Spleen (tissue), 11 donors: ENCODE measurements at regions not wholly inside any gene's neighbourhood (a gene's known extent, or its start where the extent isn't known, plus 50 kb on each side); places are given as distances from the start of the nearest gene placed in this dataset.

Source experiments
- DNase-seq: peaks from one replicate; pipeline ENCODE4 v3.0.0-alpha.2; 2020
- H3K27ac ChIP-seq, 8 donors: fragments of 200-600 bp; sonication (generic) in 7 of 8; 1 replicate in 4 of 8; 2 replicates in 4 of 8; pipeline versions ENCODE4 v1.5.0 to v1.8.0; 2016 to 2021; ENCODE audit warnings: inconsistent platforms in 4 of 8, mild to moderate bottlenecking in 4 of 8, moderate library complexity in 1 of 8
- H3K27me3 ChIP-seq, 7 donors: fragments of 200-600 bp; sonication (generic) in 6 of 7; replicated peaks in 1 of 7; 1 replicate in 4 of 7; 2 replicates in 3 of 7; pipeline versions ENCODE4 v1.5.0 to v1.8.0; 2016 to 2021; ENCODE audit warnings: inconsistent platforms in 3 of 7, mild to moderate bottlenecking in 1 of 7
- H3K36me3 ChIP-seq, 6 donors: fragments of 200-600 bp; sonication (generic) in 5 of 6; 1 replicate in 4 of 6; 2 replicates in 2 of 6; pipeline versions ENCODE4 v1.5.0 to v1.8.0; 2016 to 2021; ENCODE audit warnings: inconsistent platforms in 2 of 6
- H3K4me1 ChIP-seq, 6 donors: fragments of 200-600 bp; sonication (generic) in 5 of 6; 1 replicate in 3 of 6; 2 replicates in 3 of 6; pipeline versions ENCODE4 v1.5.0 to v1.8.0; 2016 to 2021; ENCODE audit warnings: inconsistent platforms in 3 of 6
- H3K4me3 ChIP-seq, 8 donors: fragments of 200-600 bp; sonication (generic) in 7 of 8; 1 replicate in 4 of 8; 2 replicates in 4 of 8; pipeline versions ENCODE4 v1.5.0 to v1.8.0; 2016 to 2021; ENCODE audit warnings: inconsistent platforms in 4 of 8, mild to moderate bottlenecking in 4 of 8, moderate library complexity in 2 of 8
- H3K9me3 ChIP-seq, 8 donors: fragments of 200-600 bp; sonication (generic) in 7 of 8; 1 replicate in 4 of 8; 2 replicates in 4 of 8; pipeline versions ENCODE4 v1.5.0 to v1.8.0; 2016 to 2021; ENCODE audit warnings: inconsistent platforms in 4 of 8
- POLR2A ChIP-seq, 3 donors: fragments of 450-650 bp; IDR thresholded peaks; one replicate each; pipeline ENCODE4 v1.5.1; 2017; ENCODE audit warnings: antibody characterized with exemption in 3 of 3, mild to moderate bottlenecking in 1 of 3
- POLR2AphosphoS5 ChIP-seq, 3 donors: sonication (generic); formaldehyde crosslinking; IDR thresholded peaks; one replicate each; pipeline ENCODE4 v1.5.1; 2017; ENCODE audit warnings: antibody characterized with exemption in 3 of 3
- WGBS, 5 donors: extraction: QIAGEN DNeasy Blood & Tissue Kit in 3 of 5; methylation state at CpG; one replicate each; pipeline versions ENCODE4 v1.1.5 to v1.1.7; 2013 to 2018; 5-methylcytosine and 5-hydroxymethylcytosine counted together
- intact Hi-C: fragments of 100-400 bp; cut with DNase I; formaldehyde crosslinking; loops from one replicate; pipeline ENCODE4 v1.15.0; 2023; ENCODE audit warnings: low total_unique reads
- TF ChIP-seq, protein P1 (sequence below), 11 experiments: fragments of 200-600 bp in 7 of 11; fragments of 450-650 bp in 4 of 11; sonication (generic) in 4 of 11; IDR thresholded peaks in 8 of 11; conservative IDR thresholded peaks in 3 of 11; 1 replicate in 7 of 11; 2 replicates in 4 of 11; pipeline versions ENCODE4 v1.4.0 to v1.8.0; 2016 to 2021; ENCODE audit warnings: antibody characterized with exemption in 11 of 11, inconsistent platforms in 4 of 11, mild to moderate bottlenecking in 1 of 11
- donor health status: healthy with polysubstance abuse.
- donor health status: DM: no; HTN: no; CAD: no; lungs with moderate emphysema.
- donor health status: DM: no; HTN: no; CAD: no.
- donor health status: Bipolar disorder and iron deficiency.
- donor health status: healthy.
- donor health status: DM: no; HTN: no; CAD: no.
- donor health status: DM: yes; HTN: yes; CAD: no.

DNA sequence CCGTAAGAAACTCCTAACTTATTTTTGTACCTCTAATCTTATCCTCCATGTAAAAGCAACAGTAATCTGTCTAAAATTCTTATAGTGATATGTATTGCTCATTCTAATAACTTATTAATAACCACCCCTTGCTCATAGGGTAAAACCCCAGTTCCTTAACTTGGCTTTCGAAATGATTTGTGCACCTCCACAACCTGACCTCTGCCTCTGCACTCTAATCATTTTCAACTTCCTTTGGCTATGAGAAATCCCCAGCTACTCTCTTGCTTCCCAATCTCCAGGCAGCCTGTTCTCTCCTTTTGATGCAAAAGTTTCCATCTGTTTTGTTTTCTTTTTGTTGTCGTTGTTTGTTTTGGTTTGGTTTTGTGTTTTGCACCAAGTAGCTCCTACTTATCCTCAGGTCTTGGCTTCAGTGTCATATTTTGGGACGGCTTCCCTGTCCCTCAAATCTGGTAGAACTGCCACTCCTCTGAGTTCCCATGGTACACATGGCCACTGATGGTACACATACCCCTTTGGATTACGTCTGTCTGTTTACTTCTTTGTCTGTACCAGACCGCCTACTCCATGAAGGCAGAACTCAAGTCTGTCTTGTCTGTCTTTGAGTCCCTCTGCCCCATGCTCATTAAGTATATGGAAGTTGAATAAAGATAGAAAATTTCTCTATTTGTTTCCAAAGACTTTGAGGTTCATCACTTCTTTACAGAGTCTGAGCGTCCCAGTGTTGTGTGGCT, 105.6 kb upstream of the TGFBR2 start:
- no peaks in the 10 kb centered on the region for H3K9me3 ChIP-seq
- no peaks in the 10 kb centered on the region for H3K27me3 ChIP-seq
- no peak overlapping the region for H3K4me3 ChIP-seq
- H3K36me3 ChIP-seq, result no peaks in the 10 kb centered on the region
- WGBS, 5 donors, result 71 to 83% (median 80%) methylated on average over 7 of the region's 7 CpGs
- no peak for DNase-seq
- TF ChIP-seq POLR2A (IDR thresholded peaks at IDR 0.05), result no peak
- TF ChIP-seq POLR2AphosphoS5 (IDR thresholded peaks at IDR 0.05), result no peak
- TF ChIP-seq, protein P1, sequence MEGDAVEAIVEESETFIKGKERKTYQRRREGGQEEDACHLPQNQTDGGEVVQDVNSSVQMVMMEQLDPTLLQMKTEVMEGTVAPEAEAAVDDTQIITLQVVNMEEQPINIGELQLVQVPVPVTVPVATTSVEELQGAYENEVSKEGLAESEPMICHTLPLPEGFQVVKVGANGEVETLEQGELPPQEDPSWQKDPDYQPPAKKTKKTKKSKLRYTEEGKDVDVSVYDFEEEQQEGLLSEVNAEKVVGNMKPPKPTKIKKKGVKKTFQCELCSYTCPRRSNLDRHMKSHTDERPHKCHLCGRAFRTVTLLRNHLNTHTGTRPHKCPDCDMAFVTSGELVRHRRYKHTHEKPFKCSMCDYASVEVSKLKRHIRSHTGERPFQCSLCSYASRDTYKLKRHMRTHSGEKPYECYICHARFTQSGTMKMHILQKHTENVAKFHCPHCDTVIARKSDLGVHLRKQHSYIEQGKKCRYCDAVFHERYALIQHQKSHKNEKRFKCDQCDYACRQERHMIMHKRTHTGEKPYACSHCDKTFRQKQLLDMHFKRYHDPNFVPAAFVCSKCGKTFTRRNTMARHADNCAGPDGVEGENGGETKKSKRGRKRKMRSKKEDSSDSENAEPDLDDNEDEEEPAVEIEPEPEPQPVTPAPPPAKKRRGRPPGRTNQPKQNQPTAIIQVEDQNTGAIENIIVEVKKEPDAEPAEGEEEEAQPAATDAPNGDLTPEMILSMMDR (IDR thresholded peaks at IDR 0.05 in 8 of 11, conservative IDR thresholded peaks at IDR 0.05 in 3 of 11), result no peak
- H3K4me1 ChIP-seq, result peaks cover 3 to 51% (median 24%) of the 10 kb centered on the region in 6 donors
- intact Hi-C loops, result no loop called here
- peak overlapping the region in 2 of 8 donors; percentile 18 to 35 for H3K27ac ChIP-seq

DNA sequence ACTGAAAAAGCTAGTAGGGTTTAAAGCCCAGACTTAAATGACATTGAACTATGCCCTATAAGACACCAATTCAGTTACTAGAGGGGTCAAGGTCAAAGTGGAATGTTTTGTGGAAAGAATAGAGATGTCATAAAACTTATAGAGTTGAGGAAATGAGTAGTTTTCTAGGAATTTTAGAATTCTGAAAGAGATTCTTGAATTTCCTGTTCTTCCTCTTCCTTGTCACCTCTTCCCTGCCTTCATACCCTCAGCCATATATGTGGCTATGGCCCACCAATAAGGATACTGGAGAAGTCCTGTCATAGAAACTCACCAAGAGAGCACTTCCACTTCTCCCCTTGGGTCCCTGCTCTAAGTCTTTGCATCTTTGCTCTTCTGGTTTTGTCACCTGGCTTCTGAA, 104.9 kb upstream of the TGFBR2 start:
- Histone ChIP-seq H3K27me3 (no peaks in the 10 kb centered on the region), H3K27ac (peak overlapping the region in 2 of 8 donors; percentile 18 to 32), H3K9me3 (no peaks in the 10 kb centered on the region), H3K4me3 (no peak overlapping the region), H3K36me3 (no peaks in the 10 kb centered on the region), H3K4me1 (peaks cover 0 to 44% (median 19%) of the 10 kb centered on the region in 6 donors)
- no peak for DNase-seq
- intact Hi-C loops, result no loop called here
- TF ChIP-seq, protein P1 (IDR thresholded peaks at IDR 0.05 in 8 of 11, conservative IDR thresholded peaks at IDR 0.05 in 3 of 11), result no peak
- TF ChIP-seq POLR2A (IDR thresholded peaks at IDR 0.05) (no peak), POLR2AphosphoS5 (IDR thresholded peaks at IDR 0.05) (no peak)

DNA sequence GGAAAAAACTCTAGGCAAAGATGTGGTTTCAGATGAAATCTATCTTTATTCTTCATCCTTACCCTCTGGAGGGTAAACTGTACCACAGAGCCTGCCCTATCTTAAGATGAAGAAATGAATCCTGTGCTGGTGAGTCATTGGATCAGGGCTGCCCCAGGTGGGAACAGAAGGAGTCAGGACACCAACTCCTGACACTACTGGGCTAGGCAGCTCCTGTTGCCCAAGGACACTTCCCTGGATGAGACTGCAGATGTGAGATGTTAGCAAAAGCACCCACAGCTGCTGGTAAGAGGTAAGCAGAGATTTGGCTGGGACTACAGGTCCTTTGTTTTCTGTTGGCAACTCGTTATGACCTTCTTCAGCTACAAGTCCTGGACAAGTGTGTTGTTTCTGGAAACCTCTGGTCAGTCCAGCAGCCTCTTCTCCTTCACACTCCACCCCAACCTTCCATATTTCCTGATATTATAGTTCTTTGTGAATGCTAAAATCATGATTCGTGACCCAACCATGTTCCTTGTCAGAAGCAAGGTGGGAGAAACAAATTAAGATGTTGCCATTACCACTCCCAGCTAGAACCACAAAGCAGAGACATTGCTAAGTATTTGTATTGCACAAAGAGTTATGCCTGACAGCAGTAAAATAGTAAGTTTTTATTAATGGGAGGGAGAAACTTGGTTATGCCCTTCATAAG, 104.2 kb upstream of the TGFBR2 start:
- WGBS, 5 donors, result 72 to 91% (median 82%) methylated on average over 2 of the region's 2 CpGs
- intact Hi-C loops, result no loop called here
- TF ChIP-seq POLR2A (IDR thresholded peaks at IDR 0.05) (no peak), POLR2AphosphoS5 (IDR thresholded peaks at IDR 0.05) (no peak)
- TF ChIP-seq, protein P1 (IDR thresholded peaks at IDR 0.05 in 8 of 11, conservative IDR thresholded peaks at IDR 0.05 in 3 of 11), result no peak

DNA sequence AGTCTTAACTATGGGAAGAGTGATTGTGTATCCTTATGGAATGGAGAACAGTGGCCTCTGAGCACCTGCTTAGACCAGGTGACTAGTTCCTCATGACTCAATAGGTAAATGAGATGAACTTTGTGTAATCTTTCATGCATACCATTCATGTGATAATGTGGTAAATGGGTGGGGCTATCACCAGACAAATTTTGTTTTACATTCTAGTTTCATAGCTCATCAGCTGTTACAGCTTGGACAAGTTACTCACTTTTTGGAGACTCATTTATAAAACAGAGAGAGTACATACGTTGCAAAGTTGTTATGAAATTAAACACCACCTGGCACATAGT, 103.7 kb upstream of the TGFBR2 start:
- Histone ChIP-seq H3K27me3 (no peaks in the 10 kb centered on the region), H3K27ac (peak overlapping the region in 2 of 8 donors; percentile 12 to 46), H3K9me3 (no peaks in the 10 kb centered on the region), H3K36me3 (no peaks in the 10 kb centered on the region), H3K4me3 (no peak overlapping the region), H3K4me1 (peaks cover 0 to 36% (median 16%) of the 10 kb centered on the region in 6 donors)
- 62 to 72% (median 62%) methylated on average over 1 of the region's 1 CpG for WGBS, 5 donors
- TF ChIP-seq, protein P1 (IDR thresholded peaks at IDR 0.05 in 8 of 11, conservative IDR thresholded peaks at IDR 0.05 in 3 of 11), result no peak
- no peak for TF ChIP-seq POLR2AphosphoS5 (IDR thresholded peaks at IDR 0.05)
- TF ChIP-seq POLR2A (IDR thresholded peaks at IDR 0.05), result no peak
- DNase-seq, result no peak
- intact Hi-C loops, result no loop called here

More for the DNA sequence above, 104.2 kb upstream of the TGFBR2 start:
- no peaks in the 10 kb centered on the region for H3K27me3 ChIP-seq
- no peak overlapping the region for H3K4me3 ChIP-seq
- H3K36me3 ChIP-seq, result no peaks in the 10 kb centered on the region
- H3K27ac ChIP-seq, result peak overlapping the region in 2 of 8 donors; percentile 18 to 32
- no peaks in the 10 kb centered on the region for H3K9me3 ChIP-seq
- H3K4me1 ChIP-seq, result peaks cover 0 to 37% (median 16%) of the 10 kb centered on the region in 6 donors
- DNase-seq, result no peak
